GM12878 (cell line): ENCODE measurements at regions not wholly inside any gene's neighbourhood (a gene's known extent, or its start where the extent isn't known, plus 50 kb on each side); places are given as distances from the start of the nearest gene placed in this dataset.

Source experiments
- ATAC-seq: fragments of 200-7000 bp; cut with Tn5 transposase; 3 replicates; pipeline ENCODE4 v1.9.1; 2020; ENCODE audit warnings: mild to moderate bottlenecking, moderate library complexity
- BruUV-seq: library from RNA; stranded (reverse); fragments of 400-500 nt; replicated peaks from 2 replicates; lab custom pipeline; 2021; lab: Mats Ljungman, UMichigan
- CTCF ChIA-PET: fragments of 300-600 bp; sonication (Branson Sonifier 250); formaldehyde crosslinking; extraction: SDS; loops from one replicate; lab custom pipeline; 2021; ENCODE audit warnings: inconsistent platforms; lab: Yijun Ruan, JAX
- POLR2A ChIA-PET: fragments of 350-600 bp; formaldehyde crosslinking; extraction: SDS; loops from one replicate; lab custom pipeline; 2021; ENCODE audit warnings: inconsistent platforms; lab: Charles Lee
- RAD21 ChIA-PET: fragments of 300-600 bp; sonication (Branson Sonifier 250); formaldehyde crosslinking; loops from one replicate; lab custom pipeline; 2023; ENCODE audit warnings: antibody characterized with exemption; ENCODE audit not compliant: unreplicated experiment; lab: Charles Lee
- SMC1A ChIA-PET: fragments of 300-600 bp; sonication (Branson Sonifier 250); formaldehyde crosslinking; loops from one replicate; lab custom pipeline; 2023; ENCODE audit not compliant: unreplicated experiment, uncharacterized antibody; lab: Charles Lee
- DNase-seq: peaks from one replicate; pipeline ENCODE4 v3.0.0-alpha.2; 2011; ENCODE audit warnings: low read depth, low spot score
- FAIRE-seq: peaks from 3 replicates; lab custom pipeline; 2011; peaks lifted over from hg19 to GRCh38; lab: Jason Lieb, UNC
- H2AFZ ChIP-seq: 2 replicates; pipeline ENCODE4 v1.6.0; 2011; ENCODE audit warnings: low read depth, low read length, control low read depth; ENCODE audit not compliant: control insufficient read depth
- H3K27ac ChIP-seq: 2 replicates; pipeline ENCODE4 v1.5.1; 2011; ENCODE audit warnings: control low read depth; ENCODE audit not compliant: control insufficient read depth, insufficient read depth
- H3K27me3 ChIP-seq, 2 experiments: replicated peaks in 1 of 2; 2 replicates each; pipeline versions ENCODE4 v1.6.0 to v1.6.1; 2011; ENCODE audit warnings: low read length in 1 of 2; ENCODE audit not compliant: control insufficient read depth in 2 of 2, insufficient read depth in 2 of 2
- H3K36me3 ChIP-seq, 2 experiments: 2 replicates each; pipeline ENCODE4 v1.5.1; 2011; ENCODE audit warnings: low read length in 1 of 2; ENCODE audit not compliant: control insufficient read depth in 2 of 2, insufficient read depth in 2 of 2
- H3K4me1 ChIP-seq: 2 replicates; pipeline ENCODE4 v1.6.1; 2011; ENCODE audit warnings: mild to moderate bottlenecking, low read length, moderate library complexity, mixed read lengths; ENCODE audit not compliant: control insufficient read depth, insufficient read depth
- H3K4me2 ChIP-seq: 2 replicates; pipeline ENCODE4 v1.6.0; 2011; ENCODE audit warnings: control low read depth; ENCODE audit not compliant: control insufficient read depth, insufficient read depth
- H3K4me3 ChIP-seq: fragments of 200-600 bp; sonication (generic); 2 replicates; pipeline ENCODE4 v1.5.1; 2016
- H3K79me2 ChIP-seq: 2 replicates; pipeline ENCODE4 v1.6.0; 2011; ENCODE audit warnings: low read length; ENCODE audit not compliant: control insufficient read depth, insufficient read depth
- H3K9ac ChIP-seq: 2 replicates; pipeline ENCODE4 v1.8.0; 2011; ENCODE audit warnings: low read length, control low read depth, mixed read lengths; ENCODE audit not compliant: control insufficient read depth, insufficient read depth
- H3K9me3 ChIP-seq: replicated peaks from 3 replicates; pipeline ENCODE4 v1.5.1; 2011; ENCODE audit warnings: mild to moderate bottlenecking, low read length; ENCODE audit not compliant: control insufficient read depth, insufficient read depth
- H4K20me1 ChIP-seq: 2 replicates; pipeline ENCODE4 v1.6.0; 2011; ENCODE audit not compliant: control insufficient read depth, insufficient read depth
- ASH2L ChIP-seq: fragments of 300-600, 200-600 bp; sonication (generic); IDR thresholded peaks from 2 replicates; pipeline ENCODE4 v1.6.1; 2017; ENCODE audit warnings: low read depth, mild to moderate bottlenecking, borderline replicate concordance
- BRCA1 ChIP-seq: IDR thresholded peaks from 2 replicates; pipeline ENCODE4 v1.6.1; 2011; ENCODE audit warnings: low read depth, low read length, improper control_type of control experiment
- CHD1 ChIP-seq: IDR thresholded peaks from 2 replicates; pipeline ENCODE4 v1.6.1; 2012; ENCODE audit warnings: low read depth, low read length, improper control_type of control experiment
- JUNB ChIP-seq: IDR thresholded peaks from 2 replicates; pipeline ENCODE4 v1.6.1; 2016; ENCODE audit warnings: antibody characterized with exemption, mild to moderate bottlenecking
- NR2F1 ChIP-seq: fragments of 450-650 bp; conservative IDR thresholded peaks from 2 replicates; pipeline ENCODE4 v1.6.1; 2017; ENCODE audit warnings: mild to moderate bottlenecking
- RUNX3 ChIP-seq: IDR thresholded peaks from 2 replicates; pipeline ENCODE4 v1.6.1; 2012; ENCODE audit warnings: low read length, inconsistent platforms
- SPI1 ChIP-seq: IDR thresholded peaks from 2 replicates; pipeline ENCODE4 v1.6.1; 2011; ENCODE audit warnings: low read depth, mild to moderate bottlenecking, low read length, moderate library complexity, borderline replicate concordance; ENCODE audit not compliant: insufficient read depth
- TCF3 ChIP-seq: IDR thresholded peaks from 2 replicates; pipeline ENCODE4 v1.6.1; 2012; ENCODE audit warnings: low read depth, mild to moderate bottlenecking, low read length, borderline replicate concordance; ENCODE audit not compliant: insufficient read depth
- ZBED1 ChIP-seq: IDR thresholded peaks from 2 replicates; pipeline ENCODE4 v1.6.1; 2016; ENCODE audit warnings: borderline replicate concordance
- WGBS: methylation state at CpG from one replicate; pipeline ENCODE4 v1.1.6; 2016; ENCODE audit warnings: low lambda C conversion rate; ENCODE audit not compliant: insufficient replicate concordance, insufficient coverage; ENCODE audit errors: missing lambda C conversion rate; 5-methylcytosine and 5-hydroxymethylcytosine counted together
- in situ Hi-C: fragments of 300-500 bp; cut with MboI; formaldehyde crosslinking; loops from 9 replicates; pipeline ENCODE4 v1.14.3; 2018; ENCODE audit warnings: mixed read lengths
- intact Hi-C: fragments of 100-400 bp; cut with micrococcal nuclease; formaldehyde crosslinking; loops from one replicate; pipeline ENCODE4 v1.14.2; 2022; ENCODE audit not compliant: unreplicated experiment

DNA sequence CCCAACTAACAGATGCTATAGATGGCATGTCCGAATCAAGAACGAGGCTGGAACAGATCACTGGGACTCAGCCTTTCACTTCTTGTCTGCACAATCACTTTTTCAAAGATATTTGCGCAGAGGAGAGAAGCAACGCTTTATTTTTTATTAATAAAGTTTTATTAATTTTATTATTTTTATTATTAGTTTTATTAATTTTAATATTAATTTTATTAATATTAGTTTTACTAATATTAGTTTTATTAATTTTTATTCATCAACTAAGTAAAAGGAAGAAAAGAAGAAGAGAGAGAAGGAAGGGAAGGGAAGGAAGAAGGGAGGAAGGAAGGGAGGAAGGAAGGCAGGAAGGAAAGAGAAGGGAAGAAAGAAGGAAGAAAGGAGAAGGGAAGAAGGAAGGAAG lies 236.4 kb upstream of the HHIP start:
- DNase-seq (no peak), FAIRE-seq (no peak), ATAC-seq (no peak)
- no peak for TF ChIP-seq SPI1
- TF ChIP-seq ZBED1, result no peak
- no peak for TF ChIP-seq TCF3
- no peak for TF ChIP-seq NR2F1
- no peak for TF ChIP-seq CHD1
- no peak for TF ChIP-seq ASH2L
- ChIA-PET POLR2A (no interaction called here), RAD21 (no interaction called here), CTCF (no interaction called here), SMC1A (no interaction called here)
- Histone ChIP-seq H3K9ac (no peak overlapping the region), H3K4me3 (no peak overlapping the region), H3K27me3 (no peaks in the 10 kb centered on the region), H3K27ac (no peak overlapping the region), H3K79me2 (no peaks in the 10 kb centered on the region), H2AFZ (no peak overlapping the region), H3K9me3 (no peaks in the 10 kb centered on the region), H3K36me3 (no peaks in the 10 kb centered on the region), H3K4me1 (no peaks in the 10 kb centered on the region), H4K20me1 (no peaks in the 10 kb centered on the region), H3K4me2 (no peak overlapping the region)
- BruUV-seq, result no TSS peak
- in situ Hi-C loops, result no loop called here
- 32% methylated on average over 4 of the region's 4 CpGs for WGBS
- intact Hi-C loops, result no loop called here

DNA sequence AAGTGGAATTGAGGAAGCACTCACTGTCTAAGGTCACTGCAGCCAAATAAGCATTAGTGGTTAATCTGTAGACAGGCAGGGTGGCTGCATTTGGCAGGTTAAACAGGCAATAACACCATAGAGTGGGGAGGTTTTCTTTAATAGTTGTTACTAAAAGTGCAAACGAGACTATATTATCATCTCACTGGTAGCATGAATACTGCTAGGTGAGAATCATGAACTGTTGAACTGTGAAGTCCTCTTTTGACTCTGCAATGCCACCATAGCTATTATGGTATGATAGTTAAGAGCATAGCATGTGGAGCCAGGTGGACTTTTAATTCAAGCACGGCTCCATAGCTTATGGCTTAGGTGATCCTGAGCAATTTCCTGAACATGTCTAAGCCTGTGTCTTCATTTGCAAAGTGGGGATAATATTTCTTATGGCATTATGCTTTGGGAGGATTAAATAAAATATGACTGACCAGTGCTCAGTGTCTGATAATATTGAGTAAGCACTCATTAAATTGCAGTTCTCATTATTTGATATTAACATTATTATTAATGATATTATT lies 235.6 kb upstream of the HHIP start:
- SMC1A ChIA-PET, result no interaction called here
- H4K20me1 ChIP-seq, result no peaks in the 10 kb centered on the region
- H3K79me2 ChIP-seq, result no peaks in the 10 kb centered on the region
- POLR2A ChIA-PET, result no interaction called here
- no peak overlapping the region for H3K4me2 ChIP-seq
- intact Hi-C loops, result no loop called here
- ATAC-seq (peak; percentile 45), FAIRE-seq (no peak), DNase-seq (no peak)
- H3K4me1 ChIP-seq, result no peaks in the 10 kb centered on the region
- TF ChIP-seq JUNB, result peak; percentile 29; the same call in 1 of the 2 replicates
- TF ChIP-seq RUNX3, result peak; percentile 23; the same call in 1 of the 2 replicates
- TF ChIP-seq BRCA1, result no peak
- H3K4me3 ChIP-seq, result no peak overlapping the region
- no peak overlapping the region for H3K27ac ChIP-seq
- no peaks in the 10 kb centered on the region for H3K27me3 ChIP-seq
- no peak overlapping the region for H2AFZ ChIP-seq
- no peak overlapping the region for H3K9ac ChIP-seq
- no peaks in the 10 kb centered on the region for H3K9me3 ChIP-seq
- 0% methylated on average over 2 of the region's 2 CpGs for WGBS
- no TSS peak for BruUV-seq
- in situ Hi-C loops, result no loop called here
- no peaks in the 10 kb centered on the region for H3K36me3 ChIP-seq
- RAD21 ChIA-PET, result no interaction called here
- CTCF ChIA-PET, result no interaction called here
